Ovary (tissue), 7 donors: ENCODE measurements at regions not wholly inside any gene's neighbourhood (a gene's known extent, or its start where the extent isn't known, plus 50 kb on each side); places are given as distances from the start of the nearest gene placed in this dataset.
"Not testable (repeated sequence)": the region's sequence is repeated elsewhere in the genome, so short reads cannot be mapped to it uniquely, and the experiment has no call there.

Experiments used
- DNase-seq, 5 donors: peaks; one replicate each; pipeline ENCODE4 v3.0.0-alpha.2; 2019 to 2020
- H3K27ac ChIP-seq, 2 donors: fragments of 200-600 bp; one replicate each; pipeline versions ENCODE4 v1.5.1 to v1.8.0; 2019 to 2022
- H3K27me3 ChIP-seq: fragments of 200-600 bp; one replicate; pipeline ENCODE4 v1.8.0; 2022
- H3K36me3 ChIP-seq: fragments of 200-600 bp; sonication (generic); one replicate; pipeline ENCODE4 v1.5.1; 2019
- H3K4me1 ChIP-seq: one replicate; pipeline ENCODE4 v1.8.1; 2013; ENCODE audit warnings: mild to moderate bottlenecking, moderate library complexity; ENCODE audit not compliant: insufficient read depth
- H3K4me3 ChIP-seq: fragments of 200-600 bp; sonication (generic); one replicate; pipeline ENCODE4 v1.5.1; 2017
- H3K9me3 ChIP-seq, 2 donors: fragments of 200-600 bp in 1 of 2; sonication (generic) in 1 of 2; one replicate each; pipeline versions ENCODE4 v1.5.1 to v1.8.1; 2013 to 2019; ENCODE audit warnings: mild to moderate bottlenecking in 1 of 2, moderate library complexity in 1 of 2
- CTCF ChIP-seq, 3 donors: fragments of 450-650 bp in 2 of 3; fragments of 200-600 bp in 1 of 3; IDR thresholded peaks; one replicate each; pipeline versions ENCODE4 v1.5.1 to v1.8.0; 2016 to 2022; ENCODE audit warnings: antibody characterized with exemption in 3 of 3, mild to moderate bottlenecking in 1 of 3
- EP300 ChIP-seq: sonication (generic); formaldehyde crosslinking; IDR thresholded peaks from one replicate; pipeline ENCODE4 v1.6.1; 2017; ENCODE audit warnings: antibody characterized with exemption
- POLR2A ChIP-seq: fragments of 450-650 bp; IDR thresholded peaks from one replicate; pipeline ENCODE4 v1.6.1; 2017; ENCODE audit warnings: antibody characterized with exemption, mild to moderate bottlenecking, moderate library complexity
- WGBS, 3 donors: extraction: QIAGEN DNeasy Blood & Tissue Kit in 1 of 3; methylation state at CpG; one replicate each; pipeline versions ENCODE4 v1.1.5 to v1.1.7; 2013 to 2017; 5-methylcytosine and 5-hydroxymethylcytosine counted together
- intact Hi-C, 4 donors: fragments of 100-400 bp; cut with DNase I; formaldehyde crosslinking; loops; one replicate each; pipeline versions ENCODE4 v1.11.0 to v1.15.1; 2022 to 2023
- donor health status: DM: no; HTN: no; CAD: no; lungs with moderate emphysema.
- donor health status: DM: no; HTN: no; CAD: no.
- donor health status: Bipolar disorder and iron deficiency.
- donor health status: DM: no; HTN: no; CAD: no.
- donor health status: DM: yes; HTN: yes; CAD: no.

DNA sequence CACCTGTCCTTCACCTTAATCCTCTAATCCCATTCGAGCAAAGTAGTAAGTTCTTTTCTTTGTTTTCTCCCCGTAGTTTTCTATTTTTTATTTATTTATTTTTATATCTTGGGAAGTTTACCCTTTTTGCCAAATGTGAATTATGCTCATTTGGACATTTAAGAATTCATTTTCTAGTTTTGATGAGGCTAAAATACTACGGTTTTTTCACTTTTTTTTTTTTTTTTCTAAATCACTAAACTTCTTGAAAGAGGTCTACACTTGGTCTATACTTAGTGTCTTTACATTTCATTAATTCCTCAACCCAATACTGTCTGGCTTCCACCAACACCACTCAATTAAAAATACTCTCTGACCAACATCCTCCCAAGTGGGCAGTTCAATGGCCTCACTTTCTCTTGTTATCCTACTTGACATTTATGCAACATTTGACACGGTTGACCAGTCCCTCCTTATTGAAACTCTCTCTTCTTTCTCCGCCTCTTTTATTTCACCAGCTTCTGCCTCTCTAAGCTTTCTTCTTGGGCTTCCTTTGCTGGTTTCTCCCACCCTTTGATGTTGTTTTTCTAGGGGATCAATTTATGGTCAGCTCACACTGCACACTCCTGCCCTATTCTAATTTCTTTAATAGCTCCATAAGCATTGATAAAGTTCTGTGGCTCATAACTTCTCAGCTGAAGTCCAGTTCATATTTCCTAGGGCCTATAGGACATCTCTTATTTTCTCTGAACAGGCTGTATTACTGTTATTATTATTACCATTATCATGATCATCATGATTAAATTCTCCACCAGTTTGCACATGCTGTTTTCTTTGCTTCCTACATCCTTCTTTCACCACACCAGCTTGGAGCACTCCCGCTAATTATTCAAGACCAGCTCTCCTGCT, 72.6 kb upstream of the CITED2 start:
- Histone ChIP-seq H3K27me3 (no peaks in the 10 kb centered on the region), H3K4me3 (no peak overlapping the region), H3K36me3 (no peaks in the 10 kb centered on the region), H3K9me3 (no peaks in the 10 kb centered on the region), H3K4me1 (peaks cover 7% of the 10 kb centered on the region), H3K27ac (peak overlapping the region in 1 of 2 donors; percentile 28)
- no peak for DNase-seq
- intact Hi-C loops, result loop anchor here in 2 of 4 donors (5.0 to 10.0 kb wide), 2 partner anchors 70 to 72 kb away; partner anchors contain the start of gene CITED2 (in 1 of the 2)
- 93 to 95% (median 94%) methylated on average over 6 of the region's 6 CpGs for WGBS, 3 donors
- TF ChIP-seq CTCF (IDR thresholded peaks at IDR 0.05), result no peak
- TF ChIP-seq EP300, result no peak
- no peak for TF ChIP-seq POLR2A

GRCh38 chr6:139446138-139446715, 71.8 kb upstream of the CITED2 start:
- H3K27ac ChIP-seq, result peak overlapping the region in 1 of 2 donors; percentile 55
- intact Hi-C loops, result loop anchor here in 2 of 4 donors (5.0 to 10.0 kb wide), 2 partner anchors 69 to 71 kb away; partner anchors contain the start of gene CITED2 (in 1 of the 2)
- no peak for DNase-seq
- no peak overlapping the region for H3K4me3 ChIP-seq
- no peaks in the 10 kb centered on the region for H3K27me3 ChIP-seq
- no peaks in the 10 kb centered on the region for H3K36me3 ChIP-seq
- H3K9me3 ChIP-seq, result no peaks in the 10 kb centered on the region
- peaks cover 7% of the 10 kb centered on the region for H3K4me1 ChIP-seq
- TF ChIP-seq EP300 (no peak), POLR2A (no peak), CTCF (IDR thresholded peaks at IDR 0.05) (no peak)
- WGBS, 3 donors, result 93 to 96% (median 94%) methylated on average over 5 of the region's 5 CpGs

DNA sequence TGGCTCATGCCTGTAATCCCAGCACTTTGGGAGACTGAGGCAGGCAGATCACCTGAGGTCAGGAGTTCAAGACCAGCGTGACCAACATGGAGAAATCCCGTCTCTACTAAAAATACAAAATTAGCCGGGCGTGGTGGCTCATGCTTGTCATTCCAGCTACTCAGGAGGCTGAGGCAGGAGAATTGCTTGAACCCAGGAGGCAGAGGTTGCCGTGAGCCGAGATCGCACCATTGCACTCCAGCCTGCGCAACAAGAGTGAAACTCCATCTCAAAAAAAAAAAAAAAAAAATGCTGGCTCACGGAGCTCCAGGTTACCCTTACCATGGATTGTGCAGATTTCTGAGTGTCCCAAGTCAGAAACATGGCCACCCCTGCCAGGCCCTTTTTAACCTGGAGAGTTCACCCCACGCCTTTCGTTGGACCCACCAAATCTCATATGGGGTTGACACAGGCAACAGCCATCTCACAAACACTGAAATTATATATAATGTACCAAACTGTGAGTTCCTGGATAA, 69.9 kb upstream of the CITED2 start:
- DNase-seq, H3K9me3 ChIP-seq, H3K27me3 ChIP-seq, H3K4me1 ChIP-seq, H3K4me3 ChIP-seq, H3K36me3 ChIP-seq: not testable (repeated sequence)
- peak overlapping the region in 1 of 2 donors; percentile 55 for H3K27ac ChIP-seq
- intact Hi-C loops, result loop anchor here in 1 of 4 donors (10.0 kb wide), 1 partner anchor 70 kb away; the partner anchor contains the start of gene CITED2
- 92 to 96% (median 95%) methylated on average over 11 of the region's 11 CpGs for WGBS, 3 donors

DNA sequence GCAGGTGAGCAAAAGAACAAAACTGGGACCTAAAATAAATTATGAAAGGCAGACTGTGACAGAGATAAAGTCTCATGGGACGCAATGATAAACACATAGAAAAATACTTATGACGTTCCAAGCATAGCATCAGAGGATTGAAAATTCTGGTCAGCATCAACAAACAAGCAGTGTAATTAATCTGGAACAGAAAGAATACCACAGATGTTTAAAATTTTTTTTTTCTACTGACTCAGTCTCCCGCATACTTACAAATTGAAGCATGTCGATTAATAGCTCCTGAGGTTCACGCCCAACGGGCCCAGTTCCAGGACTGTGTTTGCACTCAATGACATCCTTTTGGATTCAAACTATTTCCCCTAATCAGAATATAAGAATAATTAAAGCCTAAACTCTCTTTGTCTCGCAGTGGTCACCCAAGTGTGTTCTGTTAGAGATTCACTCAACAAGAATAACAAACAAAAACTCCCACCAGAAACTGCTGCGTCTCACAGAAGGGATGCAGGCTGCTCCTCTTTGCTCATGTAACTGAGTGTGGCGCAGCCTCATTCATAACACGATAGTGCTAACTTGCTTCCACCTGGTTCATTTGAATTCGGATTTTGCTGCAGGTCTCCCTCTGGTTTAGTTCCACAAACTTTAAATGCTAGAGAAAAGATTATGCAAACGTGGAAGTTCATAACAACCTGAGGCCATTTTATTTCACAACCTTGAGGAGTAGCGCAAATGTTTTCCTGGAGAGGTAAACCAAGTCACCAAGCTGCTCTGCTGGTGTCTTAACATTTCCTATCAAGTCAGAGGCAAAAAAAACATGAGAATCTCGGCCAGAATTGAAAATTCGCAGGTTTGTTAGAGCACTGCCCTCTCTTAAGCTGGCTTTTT, 69.0 kb upstream of the CITED2 start:
- Histone ChIP-seq H3K4me1 (peaks cover 4% of the 10 kb centered on the region), H3K27ac (no peak overlapping the region), H3K4me3 (no peak overlapping the region), H3K9me3 (no peaks in the 10 kb centered on the region), H3K36me3 (no peaks in the 10 kb centered on the region), H3K27me3 (no peaks in the 10 kb centered on the region)
- intact Hi-C loops, result loop anchor here in 1 of 4 donors (10.0 kb wide), 1 partner anchor 69 kb away; the partner anchor contains the start of gene CITED2
- TF ChIP-seq EP300, result no peak
- TF ChIP-seq POLR2A, result no peak
- TF ChIP-seq CTCF (IDR thresholded peaks at IDR 0.05), result no peak
- DNase-seq, result peak in 2 of 5 donors; percentile 24 to 47
- WGBS, 3 donors, result 25 to 39% (median 30%) methylated on average over 15 of the region's 15 CpGs
